HuH-7.5 (cell line): ENCODE measurements at regions not wholly inside any gene's neighbourhood (a gene's known extent, or its start where the extent isn't known, plus 50 kb on each side); places are given as distances from the start of the nearest gene placed in this dataset.

Experiments
- DNase-seq: peaks from one replicate; pipeline ENCODE4 v3.0.0; 2011; ENCODE audit warnings: low spot score

DNA sequence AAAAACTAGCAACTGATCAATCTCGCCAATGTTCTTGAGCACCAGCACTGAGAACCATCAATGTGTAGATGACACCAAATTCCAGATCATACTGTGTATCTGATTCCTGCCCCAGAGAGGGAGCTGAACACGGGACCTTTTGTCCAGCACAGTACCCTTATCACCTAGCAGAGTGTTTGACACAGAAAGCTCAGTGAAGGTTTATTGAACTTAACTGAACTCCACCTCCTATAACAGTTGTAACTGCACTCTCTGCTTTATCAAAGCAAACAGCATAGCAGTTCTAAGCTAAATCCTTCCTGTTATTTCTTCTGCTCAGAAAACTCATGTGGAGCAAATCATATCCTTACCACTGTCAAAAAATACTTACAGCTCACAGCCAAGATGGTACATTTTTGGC is 183.4 kb upstream of the SLCO3A1 start:
- no peak for DNase-seq

DNA sequence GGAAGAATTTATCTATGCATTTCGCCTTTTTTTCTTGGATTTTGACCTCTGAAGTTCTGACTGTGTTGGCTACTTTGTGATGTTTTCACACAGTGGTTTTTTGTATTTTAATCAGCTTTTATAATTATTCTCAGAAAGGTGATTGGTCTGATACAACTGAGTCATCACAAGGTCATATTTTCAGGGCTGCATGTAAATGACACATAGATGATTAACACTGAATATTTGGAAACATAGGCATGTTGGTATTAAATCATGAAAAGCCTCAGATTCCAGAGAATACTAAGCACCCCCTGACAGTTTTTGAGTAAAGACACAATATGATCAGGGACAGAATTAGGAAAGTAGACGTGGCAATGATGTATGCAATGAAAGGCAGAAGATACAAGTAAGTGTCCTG is 175.5 kb upstream of the SLCO3A1 start:
- DNase-seq: no peak

DNA sequence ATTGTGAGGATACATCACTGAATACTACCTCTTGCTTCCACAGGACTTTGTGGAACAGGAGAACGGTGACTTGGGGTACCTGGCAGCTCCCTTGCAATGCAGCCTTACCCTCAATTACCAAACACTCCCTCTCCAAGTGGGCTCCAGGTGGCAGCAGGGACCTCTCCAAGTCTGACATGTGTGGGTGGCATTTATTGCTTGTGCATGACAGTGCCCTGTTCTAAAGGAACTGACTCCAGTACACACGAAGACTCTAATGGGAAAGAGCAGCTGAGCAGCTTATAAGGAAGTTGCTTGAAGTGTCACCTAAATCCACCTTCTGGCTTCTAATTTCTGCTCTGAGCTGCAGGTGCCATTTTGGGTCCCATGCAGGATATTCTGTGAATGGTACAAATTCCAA is 174.1 kb upstream of the SLCO3A1 start:
- DNase-seq: no peak

DNA sequence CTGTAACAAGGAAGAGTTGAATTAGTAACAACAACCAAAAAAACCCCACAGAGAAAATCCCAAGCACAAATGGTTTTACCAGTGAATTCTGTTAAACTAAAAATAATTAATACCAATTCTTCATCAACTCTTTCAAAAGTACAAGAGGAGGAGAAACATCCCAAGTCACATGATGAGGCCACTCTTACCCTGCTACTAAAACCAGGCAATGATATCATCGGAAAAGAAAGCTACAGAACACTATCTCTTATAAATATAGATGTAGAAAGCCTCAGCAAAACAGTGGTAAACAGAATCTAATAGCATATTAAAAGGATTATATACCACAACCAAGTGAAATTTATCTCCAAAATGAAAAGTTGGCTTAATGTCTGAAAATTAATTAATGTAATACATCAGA is 168.1 kb upstream of the SLCO3A1 start:
- DNase-seq: no peak

DNA sequence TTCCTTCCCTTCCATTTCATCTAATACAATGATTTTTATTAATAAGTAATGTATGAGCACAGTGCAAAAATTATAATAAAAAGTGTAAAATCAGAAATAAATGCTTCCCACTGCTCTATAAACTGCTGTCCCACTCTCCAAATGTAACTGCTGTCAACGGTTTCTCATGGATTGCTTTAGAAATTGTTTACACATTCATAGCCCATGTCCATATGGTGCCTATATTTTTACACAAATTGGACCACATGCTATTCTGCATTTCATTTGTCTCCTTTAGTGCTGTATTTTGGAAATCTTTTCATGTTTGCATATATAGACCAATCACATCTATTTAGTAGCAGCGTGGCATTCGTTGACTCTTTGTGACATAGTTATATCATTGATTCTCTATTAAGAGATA is 164.7 kb upstream of the SLCO3A1 start:
- DNase-seq: no peak

DNA sequence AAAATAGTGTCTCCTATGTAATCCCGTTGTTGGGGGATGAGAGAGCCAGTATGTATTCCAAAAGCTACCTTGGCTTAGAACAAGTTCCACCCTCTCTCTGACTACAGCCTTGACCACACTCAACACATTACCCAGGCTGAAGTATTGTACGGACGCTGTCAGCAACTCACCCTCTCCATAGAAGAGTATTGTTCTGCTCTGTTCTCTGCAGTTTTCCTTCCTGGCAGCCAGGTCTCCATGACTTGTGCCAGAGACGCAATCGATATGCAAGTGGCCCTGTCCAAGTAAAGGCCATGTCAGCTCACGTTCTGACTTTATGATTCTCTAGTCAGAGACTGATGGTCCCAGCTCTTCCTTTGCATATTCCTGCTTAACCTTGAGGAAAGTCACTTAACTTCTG is 164.1 kb upstream of the SLCO3A1 start:
- DNase-seq: no peak

DNA sequence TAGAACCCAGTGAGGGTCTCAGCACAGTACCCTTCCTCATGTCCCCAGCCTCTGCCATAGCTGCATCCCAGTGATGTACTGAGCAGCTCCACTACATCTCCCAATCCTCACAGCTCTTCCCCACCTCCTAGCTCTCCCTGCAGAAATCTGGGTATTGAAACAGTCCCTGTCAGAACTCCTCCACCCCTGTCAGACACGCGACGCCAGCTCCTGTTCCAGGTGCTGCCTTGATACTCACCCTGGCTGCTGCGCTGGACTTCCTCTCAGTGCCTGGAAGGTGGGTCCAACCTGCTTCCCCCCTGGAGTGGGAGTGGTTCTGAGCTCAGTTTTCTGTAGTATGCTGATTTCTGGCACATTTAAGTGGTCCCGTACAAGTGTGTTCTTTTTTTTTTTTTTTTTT is 160.9 kb upstream of the SLCO3A1 start:
- DNase-seq: no peak

DNA sequence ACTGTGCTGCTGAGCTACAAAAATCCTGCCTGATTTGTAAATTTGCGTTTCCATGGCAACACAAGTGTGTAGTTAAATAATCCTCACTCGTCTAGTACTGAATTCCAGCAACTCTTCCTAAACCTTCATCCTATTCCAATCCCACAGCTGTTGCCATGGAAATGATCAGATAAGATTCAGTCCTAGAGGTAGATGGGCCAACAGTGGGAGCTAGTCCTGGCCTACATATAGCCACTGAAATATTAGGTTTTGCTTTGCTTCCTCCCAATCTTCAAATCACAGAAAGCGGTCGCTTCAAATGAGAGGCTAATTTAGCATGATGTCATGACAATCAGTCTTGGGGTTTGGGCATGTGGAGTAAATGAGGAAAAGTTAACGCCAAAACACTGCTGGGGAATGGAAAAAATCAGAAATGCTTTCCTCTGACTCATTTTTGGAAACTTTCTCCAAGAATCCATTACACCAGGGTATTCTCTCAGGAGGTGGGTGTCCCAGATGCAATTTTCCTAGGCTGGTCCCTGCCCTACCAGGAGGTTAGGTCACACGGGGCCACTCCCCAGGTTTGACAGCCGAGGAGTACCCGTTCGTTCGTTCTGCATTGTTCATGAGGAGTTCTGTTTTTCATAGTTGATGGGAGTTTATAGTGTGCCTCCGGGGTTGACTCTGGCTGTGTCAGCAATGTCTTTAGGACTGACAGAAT is 159.2 kb upstream of the SLCO3A1 start:
- DNase-seq: no peak

DNA sequence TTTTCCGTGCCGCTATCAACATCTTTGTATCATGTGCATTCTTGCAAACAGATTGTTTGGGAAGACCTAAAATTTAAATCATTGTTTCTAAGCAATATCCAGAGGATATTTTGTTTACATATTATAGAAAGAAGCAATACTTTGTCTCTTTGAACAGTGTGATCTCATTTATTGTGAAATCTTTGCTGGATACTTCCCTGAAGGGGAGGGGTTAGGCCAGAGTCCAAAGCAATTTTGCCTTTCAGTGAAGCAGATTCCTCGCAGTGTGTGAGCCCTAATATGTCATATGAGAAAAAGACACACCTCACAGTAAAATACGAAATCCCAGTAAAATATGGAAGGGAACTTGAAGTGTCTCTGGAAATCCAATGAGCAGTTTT is 158.7 kb upstream of the SLCO3A1 start:
- peak; percentile 20 for DNase-seq

DNA sequence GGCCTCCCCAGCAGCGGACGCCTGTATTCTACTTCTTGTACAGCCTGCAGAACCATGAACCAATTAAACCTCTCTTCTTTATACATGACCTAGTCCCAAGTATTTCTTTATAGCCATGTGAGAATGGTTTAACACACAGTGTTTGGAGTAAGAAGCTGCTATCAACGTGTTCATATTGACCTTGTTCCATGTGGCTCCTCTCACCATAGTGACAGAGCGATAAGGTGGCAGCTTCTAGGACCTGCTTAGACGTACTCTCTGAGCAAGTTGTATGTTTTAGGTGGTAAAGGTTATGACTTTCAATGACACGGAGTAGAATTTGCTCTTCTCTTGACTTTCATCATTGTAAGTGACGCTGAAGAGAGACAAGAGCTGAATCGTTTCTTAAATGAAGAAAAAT is 157.7 kb upstream of the SLCO3A1 start:
- DNase-seq: no peak

DNA sequence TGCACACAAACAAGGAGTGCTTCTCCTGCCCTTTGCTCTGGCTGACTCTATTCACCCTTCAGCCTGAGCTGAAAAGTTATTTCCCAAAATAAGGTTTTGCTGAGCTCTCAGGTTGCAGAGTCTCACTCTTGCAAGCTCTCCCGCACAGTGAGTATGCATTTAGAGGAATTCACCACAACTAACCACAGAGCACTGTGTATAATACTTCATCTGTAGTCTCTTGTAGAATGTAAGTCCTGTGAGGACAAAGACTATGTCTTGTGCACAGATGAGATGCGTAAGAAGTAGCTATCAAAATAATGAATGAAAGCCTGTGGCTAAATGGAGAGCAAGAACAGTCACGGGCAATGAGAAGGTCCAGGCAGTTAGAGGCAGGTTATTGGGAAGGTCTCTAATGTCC is 156.5 kb upstream of the SLCO3A1 start:
- no peak for DNase-seq

DNA sequence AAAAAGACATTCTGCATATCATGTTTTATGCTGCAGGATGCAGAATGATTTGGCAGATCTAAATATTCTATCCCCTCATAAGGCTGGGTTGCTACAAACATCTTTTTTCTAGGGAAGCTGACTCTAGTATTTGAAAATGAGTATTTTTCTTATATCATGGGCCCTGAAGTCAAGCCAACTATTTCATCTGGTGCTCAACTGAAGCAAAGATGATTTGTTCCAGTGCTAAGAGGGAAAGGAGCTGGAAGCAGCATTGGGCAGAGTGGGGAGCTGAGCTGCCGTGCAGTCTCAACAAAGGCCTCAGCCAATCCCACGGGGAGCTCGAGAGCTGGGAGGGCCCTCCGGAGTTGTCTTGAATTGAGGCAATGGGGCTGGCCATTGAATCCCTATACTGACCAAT is 155.3 kb upstream of the SLCO3A1 start:
- DNase-seq: no peak

DNA sequence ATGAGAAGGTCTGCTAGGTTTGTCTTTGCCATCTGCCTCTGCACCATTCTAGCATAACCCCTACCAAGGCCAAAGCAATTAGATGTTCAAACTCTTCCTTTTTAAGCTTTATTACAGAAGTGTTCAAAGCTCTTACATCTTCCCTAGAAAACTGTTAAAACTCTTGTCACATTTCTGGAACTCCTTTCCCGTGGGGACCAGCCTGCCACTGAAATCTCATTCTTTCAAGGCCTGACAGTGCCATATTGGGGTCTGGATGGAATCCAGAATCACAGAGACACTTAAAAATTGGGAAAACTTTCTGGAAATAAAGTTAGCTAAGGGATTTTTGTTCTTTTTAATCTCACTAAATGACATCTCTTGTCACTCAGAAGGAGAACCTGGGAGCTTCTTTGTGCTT is 153.8 kb upstream of the SLCO3A1 start:
- no peak for DNase-seq

DNA sequence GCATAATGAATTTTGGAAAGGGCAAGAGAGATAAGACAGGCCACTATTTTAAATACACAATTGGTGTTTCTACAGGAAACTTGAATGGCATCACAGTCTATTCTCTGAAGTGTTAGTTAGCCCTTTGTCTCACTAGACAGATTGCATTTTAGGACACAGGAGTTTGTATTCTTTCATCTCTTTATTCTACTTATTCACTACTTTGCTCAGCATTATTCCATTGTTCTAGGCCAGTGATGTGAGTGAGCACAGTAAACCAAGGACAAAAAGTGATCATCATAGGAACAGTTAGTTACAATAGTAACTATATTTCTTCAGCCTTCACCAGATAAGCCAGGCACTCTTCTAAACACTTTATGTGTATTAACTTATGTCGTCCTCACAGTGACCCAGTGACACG is 150.2 kb upstream of the SLCO3A1 start:
- no peak for DNase-seq

DNA sequence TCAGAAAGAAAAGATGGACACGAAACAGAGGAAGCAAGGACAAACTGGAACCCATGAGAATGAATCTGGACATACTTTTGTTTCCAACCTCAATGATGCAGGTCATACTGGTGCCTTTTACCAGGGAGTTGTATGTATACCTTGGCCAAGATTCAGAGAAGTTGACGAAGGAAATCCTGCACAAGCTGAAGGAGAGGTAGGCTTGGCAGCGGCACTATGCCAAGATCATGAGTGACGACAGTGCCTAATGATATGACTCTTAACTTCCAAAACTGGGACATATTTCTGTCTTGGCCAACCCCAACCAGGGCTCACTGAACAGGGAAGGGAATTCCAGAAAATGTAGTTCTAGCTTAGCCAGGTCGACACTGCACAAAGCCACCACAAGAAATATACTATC is 149.2 kb upstream of the SLCO3A1 start:
- DNase-seq: no peak

DNA sequence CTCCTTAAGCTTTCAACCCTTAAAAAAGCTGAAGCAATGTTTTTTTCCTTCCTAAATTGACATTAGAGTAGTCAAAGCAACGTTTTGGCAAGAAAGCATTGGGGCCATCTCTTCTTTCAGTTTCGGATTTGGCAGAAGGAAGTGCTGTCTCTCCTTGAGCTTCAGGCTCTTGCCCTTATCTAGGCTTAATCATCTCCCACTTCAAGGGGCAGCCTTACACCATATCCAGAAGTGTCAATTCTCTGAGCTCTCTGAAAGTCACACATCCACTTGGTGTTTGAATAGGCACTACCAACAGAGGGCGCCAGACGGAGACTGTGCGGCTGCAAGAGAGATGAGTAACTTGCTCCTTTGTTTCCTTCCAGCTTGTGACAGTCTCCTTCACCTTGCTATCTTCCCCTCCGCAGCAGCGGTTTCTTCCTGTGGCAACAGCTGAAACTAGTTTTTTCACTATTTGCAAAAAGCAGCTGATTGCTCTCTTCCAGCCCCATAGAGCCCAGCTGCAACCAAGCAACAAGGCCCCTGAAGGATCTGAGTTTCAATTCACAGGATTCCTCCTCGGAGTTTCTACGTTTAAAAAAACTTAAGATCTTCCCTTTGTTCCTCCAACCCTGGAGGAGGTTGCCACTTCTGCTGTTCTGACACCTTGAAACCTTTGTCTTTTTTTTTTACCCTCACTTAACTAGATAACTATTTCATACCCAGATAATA is 147.0 kb upstream of the SLCO3A1 start:
- DNase-seq: peak; percentile 55

DNA sequence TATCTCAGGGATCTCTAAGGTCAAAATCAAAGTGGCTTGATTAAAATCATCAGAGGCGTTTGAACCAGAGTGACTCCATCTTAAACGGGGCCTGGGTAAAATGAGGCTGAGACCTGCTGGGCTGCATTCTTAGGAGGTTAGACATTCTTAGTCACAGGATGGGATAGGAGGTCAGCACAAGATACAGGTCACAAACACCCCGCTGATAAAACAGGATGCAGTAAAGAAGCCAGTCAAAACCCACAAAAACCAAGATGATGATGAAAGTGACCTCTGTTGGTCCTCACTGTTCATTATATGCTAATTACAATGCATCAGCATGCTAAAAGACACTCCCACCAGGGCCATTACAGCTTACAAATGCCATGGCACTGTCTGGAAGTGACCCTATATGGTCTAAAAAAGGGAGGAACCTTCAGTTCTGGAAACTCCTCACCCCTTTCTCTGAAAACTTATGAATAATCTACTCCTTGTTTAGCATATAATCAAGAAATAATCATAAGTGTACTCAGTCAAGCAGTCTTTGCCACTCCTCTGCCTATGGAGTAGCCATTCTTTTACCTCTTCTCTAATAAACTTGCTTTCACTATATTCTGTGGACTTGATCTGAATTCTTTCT is 143.3 kb upstream of the SLCO3A1 start:
- DNase-seq: no peak

DNA sequence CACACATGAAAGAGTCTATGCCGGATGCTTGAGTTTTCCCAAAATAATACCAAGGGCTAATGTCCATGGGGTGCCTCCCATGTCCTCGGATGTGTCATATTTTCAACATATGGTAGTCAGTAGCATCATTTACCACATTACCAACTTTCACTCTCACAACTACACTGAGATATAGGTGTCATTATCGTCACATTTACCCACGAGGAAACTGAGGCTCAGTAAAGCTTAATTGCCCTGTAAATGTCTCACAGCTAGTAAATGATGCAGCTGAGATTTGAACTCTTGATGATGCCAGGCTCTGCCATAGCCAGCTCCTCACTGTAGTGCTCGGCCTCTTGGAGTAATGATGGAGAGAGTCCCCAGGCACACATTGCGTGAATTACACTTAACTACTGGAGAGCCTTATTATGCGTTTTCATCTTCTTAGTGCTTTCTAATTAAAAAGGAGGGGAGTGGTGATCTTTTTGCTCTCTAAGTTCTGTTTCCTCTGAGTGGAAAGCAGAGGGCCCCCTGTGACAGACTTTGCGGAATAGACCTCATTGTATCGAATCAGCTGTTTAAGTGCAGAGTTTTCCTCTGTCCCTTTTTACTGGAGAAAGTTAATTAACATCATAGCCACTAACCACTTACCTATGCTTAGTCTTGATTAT is 142.0 kb upstream of the SLCO3A1 start:
- DNase-seq: no peak

DNA sequence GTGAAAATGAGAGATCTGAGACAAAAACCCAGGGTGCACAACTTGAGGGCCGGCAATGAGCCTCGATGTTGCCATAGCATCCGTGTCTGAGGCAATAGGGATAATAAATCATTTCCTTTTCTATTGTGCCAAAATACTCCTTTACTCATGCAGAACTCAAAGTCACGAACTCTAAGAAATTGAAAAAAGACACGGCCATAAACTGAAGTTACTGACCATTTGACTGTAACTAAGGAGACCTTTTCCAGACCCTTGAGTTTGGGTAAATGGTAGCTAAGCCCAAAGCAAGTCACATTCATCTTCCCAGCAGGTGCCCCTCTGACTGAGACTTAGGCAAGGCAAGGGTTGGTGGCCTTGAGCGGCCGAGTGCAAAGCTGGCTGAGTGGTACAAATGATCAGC is 141.2 kb upstream of the SLCO3A1 start:
- no peak for DNase-seq

DNA sequence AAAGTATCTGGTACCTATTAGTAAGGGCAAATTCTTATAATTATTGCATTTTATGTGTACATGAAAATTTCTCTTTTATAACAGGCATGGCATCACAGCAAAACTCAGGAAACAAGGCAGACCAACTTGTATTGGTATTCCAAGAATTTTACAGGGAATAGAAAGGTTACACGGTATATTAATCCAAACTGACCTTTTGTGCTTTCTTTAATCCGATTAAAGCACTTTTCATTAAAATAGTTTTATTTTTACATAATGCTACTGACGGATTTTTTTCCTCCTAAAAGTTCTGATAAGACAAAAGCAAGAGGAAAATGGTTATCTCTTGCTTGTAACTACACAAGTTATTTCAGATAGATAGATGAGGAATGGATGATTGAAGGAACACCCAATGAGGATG is 137.0 kb upstream of the SLCO3A1 start:
- DNase-seq: no peak

DNA sequence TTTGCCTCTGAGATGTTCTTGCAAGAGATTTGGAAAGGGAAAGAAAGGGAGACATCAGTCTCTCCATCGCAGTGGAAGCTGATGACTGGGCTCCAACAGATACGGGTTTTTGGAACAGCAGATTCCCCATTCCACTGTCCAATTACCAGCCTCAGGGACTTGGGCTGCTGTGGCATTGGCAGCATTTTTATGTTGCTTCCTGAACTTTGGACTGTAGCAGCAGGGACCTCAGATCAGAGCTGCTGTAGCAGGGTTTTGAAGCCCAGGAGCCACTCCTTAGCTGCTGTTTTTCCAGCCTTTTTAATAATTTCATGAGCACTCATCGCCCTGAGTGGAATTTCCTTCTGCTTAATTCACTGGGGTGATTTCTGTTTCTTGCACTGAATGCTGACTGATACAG is 135.7 kb upstream of the SLCO3A1 start:
- no peak for DNase-seq

DNA sequence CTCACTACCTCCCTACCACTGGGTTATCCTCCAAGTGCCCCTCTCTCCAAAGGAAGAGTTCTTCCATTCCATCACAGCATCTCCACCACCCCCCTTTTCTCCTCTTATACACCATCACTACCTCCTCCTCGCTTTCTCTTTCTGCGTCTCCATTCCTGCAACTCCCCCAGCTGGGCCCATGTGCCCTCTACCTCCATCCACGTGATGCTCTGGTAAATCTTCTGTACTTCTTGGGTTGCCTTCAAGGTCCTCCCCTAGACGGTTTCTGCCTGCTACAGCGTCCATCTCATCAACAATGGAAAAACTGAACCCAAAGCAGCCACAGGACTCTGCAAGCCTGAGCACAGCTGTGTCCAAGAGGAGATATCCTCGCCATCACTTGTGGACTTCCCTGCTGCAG is 129.5 kb upstream of the SLCO3A1 start:
- DNase-seq: no peak

DNA sequence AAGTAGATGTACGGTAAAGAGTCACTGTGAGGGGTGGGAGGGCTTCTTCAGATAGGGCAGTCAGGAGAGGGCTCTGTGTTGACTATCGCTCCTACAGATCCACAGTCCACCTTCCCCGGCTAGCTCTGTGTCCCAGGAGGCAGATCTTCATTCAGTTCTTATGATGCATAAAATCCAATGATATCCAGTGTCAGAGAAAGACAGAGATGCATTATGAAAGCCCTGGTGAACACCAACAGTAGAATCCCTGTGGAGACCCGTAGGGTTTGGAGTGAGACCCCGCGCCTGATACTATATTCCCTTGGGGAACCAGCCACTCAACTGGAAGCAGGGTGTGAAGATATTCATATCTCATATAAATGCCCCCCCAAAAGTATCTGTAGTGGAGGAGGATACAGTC is 119.8 kb upstream of the SLCO3A1 start:
- DNase-seq: no peak
